ENCODE measurements at regions not wholly inside any gene's neighbourhood (a gene's known extent, or its start where the extent isn't known, plus 50 kb on each side); places are given as distances from the start of the nearest gene placed in this dataset.

- TF ChIP-seq CTCF (IDR thresholded peaks at IDR 0.05; ENCODE audit: low read length) = no peak
- no peak for TF ChIP-seq EZH2 (IDR thresholded peaks at IDR 0.05; ENCODE audit: borderline replicate concordance, low read length)
Measured at GRCh38 chr5:145467446-145467845, 367.7 kb downstream of the PRELID2 start.

Data from OCI-LY1 (cell line).